GM03348 (cell line): ENCODE measurements at regions not wholly inside any gene's neighbourhood (a gene's known extent, or its start where the extent isn't known, plus 50 kb on each side); places are given as distances from the start of the nearest gene placed in this dataset.

Experiments
- DNase-seq: peaks from one replicate; pipeline ENCODE4 v3.0.0; 2012; ENCODE audit warnings: low spot score

DNA sequence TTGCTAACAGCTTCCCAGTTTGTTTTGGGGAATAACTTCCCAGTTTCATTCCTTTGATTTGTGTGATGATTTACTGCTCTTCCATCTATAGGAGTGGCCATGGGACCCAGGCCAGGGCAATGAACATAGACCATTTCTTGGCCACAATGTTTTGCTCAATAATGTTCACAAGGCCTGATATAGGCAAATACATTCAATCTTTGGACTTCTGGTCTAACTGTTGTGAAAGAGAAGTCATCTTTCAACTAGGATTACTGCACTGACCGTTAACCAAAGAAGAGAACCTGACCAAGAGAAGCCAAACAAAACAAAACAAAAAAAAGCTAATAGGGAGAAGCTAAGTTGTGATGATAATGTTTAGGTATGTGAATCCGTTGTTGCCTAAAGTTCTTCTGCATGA, 221.8 kb upstream of the SUCLG2 start:
- DNase-seq = no peak

DNA sequence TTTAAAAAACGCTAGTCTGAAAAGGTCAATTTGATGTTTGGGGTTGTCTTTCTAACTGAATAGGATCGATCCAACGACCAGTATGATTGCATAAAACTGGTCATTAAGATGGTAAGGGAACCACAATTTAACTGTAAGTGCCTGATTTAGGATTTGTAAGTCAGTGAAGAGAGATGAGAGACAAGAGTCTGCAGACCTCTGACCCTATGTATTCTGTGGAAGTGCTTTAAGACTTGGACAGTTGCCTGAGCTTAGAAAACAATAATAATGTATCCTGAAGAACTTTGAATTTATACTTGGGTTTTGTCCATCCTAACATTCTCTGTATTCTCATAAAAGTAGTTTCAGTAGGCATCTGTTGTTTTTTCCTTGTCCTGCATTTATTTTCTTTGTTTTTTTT, 221.4 kb upstream of the SUCLG2 start:
- no peak for DNase-seq

DNA sequence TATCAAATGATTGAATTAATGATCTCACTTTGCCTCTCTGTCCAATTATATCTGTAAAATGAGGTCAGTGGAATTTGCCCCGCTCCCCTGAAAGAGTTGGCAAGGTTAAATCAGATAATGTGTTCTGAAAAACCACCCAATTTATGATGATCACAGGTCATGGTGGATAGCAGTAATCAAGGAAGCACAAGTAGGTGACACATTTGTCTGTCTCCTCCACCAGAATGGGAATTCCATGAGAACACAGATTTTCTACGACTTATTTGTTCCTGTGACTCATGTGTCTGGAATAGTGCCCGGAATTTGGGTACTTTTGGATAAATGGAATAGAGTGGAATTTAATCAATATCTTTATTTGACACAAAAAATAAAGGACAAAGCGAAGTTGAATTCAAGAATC, 220.9 kb upstream of the SUCLG2 start:
- DNase-seq = no peak

DNA sequence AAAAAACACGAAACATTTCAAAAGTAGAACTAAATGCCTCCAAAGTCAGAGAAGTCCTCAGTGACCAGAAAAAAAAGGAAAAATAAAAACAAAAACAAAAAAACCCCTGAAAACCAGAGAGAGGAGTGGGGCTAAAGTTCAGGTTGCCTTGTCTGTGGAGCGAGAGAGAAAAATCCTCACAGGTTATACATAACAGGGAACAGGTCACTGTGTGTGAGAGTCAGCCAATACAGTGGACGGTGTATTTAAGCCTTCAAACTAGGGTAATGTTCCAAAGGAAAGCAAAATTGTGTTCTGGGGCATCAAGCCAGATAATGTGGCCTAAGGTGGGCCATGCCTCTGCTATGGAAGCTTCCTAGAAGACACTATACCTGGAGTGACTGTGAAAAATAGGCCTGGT, 216.1 kb upstream of the SUCLG2 start:
- no peak for DNase-seq

DNA sequence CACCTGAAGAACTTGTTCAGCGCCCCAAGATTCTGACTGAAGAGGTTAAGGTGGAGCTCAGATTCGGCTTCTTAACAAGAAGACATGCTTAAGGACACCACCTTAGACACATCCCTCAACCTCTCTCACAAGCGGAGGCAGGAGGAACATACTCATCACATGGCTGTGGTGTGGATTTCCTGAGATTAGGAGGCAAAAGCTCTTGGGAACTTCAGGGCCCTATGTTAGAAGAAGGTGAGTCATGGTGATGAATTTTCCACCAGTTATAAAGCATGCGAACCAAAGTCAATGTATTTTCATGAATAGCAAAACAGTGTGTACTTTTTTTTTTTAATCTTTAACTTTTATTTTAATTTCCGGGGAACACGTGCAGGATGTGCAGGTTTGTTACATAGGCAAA, 212.2 kb upstream of the SUCLG2 start:
- DNase-seq = no peak

DNA sequence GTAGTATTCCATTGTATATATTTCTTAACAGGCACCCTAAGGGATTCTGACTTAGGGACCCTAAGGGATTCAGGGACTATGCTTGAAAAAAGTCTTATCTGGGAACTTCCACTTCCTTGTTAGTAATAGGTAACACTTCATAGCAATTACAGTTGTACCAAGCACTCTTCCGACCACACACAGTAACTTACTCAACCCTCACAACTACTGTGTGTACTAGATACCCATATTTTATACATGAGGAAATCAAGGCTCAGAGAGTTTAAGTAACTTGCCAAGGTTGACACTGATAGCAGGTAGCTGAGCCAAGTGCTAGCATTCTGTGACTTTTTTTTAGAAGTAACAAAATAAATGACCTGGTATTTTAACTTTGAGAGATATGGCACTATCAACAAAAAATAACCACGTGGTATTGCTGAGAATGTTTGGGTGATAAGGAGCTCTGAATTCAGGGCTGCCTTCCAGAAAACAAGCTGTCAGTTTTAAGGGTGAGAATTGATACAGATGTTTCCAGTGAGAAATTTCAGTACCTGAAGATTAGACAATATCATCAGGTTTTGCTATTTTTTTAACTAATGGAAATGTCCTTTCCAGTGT, 210.3 kb upstream of the SUCLG2 start:
- no peak for DNase-seq

DNA sequence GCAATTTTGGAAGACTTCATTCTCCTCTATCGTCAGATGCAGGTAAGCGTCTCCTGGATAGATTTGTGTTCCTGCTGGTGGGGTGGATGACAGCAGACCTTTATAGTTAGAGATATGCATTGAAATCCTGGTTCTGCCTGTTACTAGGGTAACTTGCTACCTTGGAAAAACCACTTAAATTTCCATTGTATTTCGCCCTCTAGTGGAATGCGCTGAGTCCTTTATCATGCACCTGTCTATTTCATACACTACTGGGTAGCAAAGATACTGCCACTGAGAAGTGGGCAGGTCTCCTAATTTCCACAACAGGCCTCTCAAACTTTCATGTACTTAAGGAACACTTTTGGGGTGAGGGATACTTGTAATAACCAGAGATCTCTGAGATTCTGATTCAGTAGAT, 209.5 kb upstream of the SUCLG2 start:
- DNase-seq = no peak

DNA sequence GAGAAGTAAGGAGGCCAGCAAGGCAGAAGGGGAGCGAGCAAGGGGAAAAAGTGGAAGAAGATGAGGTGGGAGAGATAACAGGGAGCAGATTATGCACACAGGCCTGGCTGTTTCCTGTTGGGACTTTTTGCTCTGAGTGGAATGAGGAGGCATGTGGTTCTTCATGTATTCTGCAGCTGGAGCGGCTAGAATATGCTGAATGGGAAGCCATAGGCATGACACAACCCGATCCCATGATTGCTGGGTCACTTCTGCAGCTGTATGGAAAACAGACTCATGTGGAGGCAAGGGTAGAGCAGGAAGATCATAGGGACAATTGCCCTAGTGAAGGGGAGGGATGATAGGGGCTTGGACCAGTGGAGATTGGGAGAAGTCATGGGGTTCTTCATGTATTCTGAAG, 206.0 kb upstream of the SUCLG2 start:
- no peak for DNase-seq

DNA sequence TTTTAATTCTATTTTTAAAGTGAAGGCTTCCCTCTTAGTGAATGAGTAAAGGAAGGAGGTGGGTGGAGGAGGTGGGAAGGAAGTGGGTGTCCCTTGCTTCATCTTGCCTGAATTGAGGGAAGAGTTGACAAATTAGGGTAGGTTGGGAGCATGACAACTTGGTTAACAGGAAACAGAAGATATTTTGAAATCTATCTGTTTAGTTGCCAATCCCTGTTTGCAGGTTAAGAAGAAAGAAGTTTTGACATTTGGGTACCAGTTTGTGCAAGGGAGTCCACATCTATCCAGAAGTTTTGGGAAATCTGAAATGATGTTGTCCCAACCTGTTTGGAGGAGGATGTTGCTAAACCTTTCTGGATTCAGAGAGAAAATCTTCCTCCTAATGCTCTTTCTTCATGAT, 204.1 kb upstream of the SUCLG2 start:
- DNase-seq = no peak

DNA sequence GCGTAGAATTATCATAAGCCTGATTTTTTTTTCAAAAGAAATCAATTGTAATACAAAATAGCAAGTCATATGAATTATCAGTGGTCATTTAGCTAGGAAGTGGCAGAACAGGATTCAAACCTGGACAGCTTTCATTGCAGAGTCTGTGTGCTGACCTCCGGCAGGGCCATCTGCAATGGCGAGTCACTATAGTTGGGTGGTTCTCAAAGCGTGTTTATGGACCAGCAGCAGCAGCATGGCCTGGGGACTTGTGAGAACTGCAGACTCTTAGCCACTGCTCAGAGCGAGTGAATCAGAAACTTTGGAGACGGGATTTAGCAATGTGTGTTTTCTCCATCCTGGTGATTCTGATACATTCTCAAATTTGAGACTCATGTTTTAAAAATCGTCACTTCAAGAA, 202.3 kb upstream of the SUCLG2 start:
- no peak for DNase-seq

DNA sequence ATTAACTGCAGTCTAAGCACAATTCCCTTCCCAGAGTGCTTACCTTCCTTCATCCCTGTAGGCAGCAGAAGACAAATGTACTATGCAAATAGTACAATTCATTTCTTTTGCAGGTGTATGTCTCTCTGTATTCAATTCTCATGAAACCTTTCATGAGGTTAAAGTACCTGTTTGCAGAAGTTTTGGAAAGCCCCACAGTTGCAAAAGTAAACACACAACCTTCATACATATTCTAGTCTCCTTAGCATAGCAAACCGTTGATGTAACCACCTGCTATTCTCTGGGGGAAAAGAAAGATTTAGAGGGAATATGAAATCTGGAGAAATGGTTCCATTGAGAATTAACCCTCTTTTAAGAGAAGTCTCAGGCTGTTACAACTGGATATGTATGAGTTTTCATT, 200.3 kb upstream of the SUCLG2 start:
- no peak for DNase-seq

DNA sequence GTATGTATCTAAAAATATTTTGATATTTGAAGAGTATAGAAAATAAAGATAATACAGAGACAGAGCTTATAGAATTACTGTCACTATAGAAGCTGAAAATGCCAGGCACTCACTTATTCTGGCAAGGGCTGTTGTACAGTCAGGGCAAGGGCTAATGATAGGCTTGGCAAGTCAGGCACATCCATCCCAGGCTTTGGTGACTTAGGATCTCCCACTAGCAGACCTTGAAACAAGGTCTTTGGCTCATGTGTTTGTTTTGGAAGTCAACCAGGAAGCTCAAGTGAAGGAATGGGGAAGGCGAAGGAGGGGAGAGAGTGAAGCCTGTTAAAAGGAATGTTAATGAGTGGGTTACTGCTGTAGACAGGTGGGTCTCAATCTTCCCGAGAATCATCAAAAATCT, 199.1 kb upstream of the SUCLG2 start:
- no peak for DNase-seq

DNA sequence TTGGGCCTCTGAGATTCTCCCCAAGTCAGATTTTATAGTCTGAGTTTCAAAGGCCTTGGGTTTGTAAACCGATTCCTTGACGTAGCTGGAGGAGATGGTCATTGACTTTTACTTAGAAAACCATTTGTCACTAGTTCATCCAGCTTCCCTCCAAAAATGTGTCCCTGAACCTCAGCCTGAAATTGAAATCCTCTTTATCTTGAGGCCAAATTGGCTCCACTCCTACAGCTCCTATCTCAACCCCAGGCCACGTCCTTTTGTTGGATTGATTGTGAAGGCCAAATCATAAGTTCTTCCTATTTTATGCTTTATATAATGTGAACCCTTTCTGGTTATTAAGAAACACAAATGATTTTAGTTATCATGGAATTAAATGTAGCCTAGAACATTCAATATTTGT, 193.9 kb upstream of the SUCLG2 start:
- DNase-seq = no peak

DNA sequence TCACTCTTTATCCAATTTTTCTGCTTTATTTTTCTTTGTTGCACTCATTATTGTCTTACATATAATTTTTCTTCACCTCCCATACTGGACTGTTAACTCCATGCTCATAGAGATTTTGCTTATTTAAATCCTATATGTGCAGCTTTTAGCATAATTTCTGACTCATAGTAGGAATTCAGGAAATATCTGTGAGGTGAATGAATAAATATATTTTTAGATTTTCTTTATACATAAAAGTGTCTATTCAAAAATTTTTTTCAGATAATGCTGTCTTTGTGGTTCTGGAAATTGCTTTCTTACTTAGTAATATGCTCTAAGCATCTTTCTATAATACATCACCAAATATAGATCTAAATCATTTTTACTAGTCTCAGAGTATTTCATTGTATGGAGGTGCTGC, 191.8 kb upstream of the SUCLG2 start:
- no peak for DNase-seq

DNA sequence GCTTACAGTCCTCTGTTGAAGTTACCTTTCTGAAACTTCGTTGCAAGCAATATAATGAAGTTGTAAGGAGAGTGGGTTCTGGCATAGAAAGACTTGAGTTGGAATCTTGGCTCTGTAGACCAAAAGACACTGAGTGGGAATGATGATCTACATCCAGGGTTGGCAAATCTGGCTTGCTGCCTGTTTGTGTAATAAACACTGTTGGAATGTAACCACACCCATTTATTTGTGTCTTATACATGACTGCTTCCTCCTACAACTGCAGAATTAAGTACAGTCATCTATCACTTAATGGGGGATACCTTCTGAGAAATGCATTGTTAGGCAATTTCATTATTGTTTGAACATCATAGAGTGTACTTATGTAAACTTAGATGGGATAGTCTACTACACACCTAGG, 178.4 kb upstream of the SUCLG2 start:
- no peak for DNase-seq

DNA sequence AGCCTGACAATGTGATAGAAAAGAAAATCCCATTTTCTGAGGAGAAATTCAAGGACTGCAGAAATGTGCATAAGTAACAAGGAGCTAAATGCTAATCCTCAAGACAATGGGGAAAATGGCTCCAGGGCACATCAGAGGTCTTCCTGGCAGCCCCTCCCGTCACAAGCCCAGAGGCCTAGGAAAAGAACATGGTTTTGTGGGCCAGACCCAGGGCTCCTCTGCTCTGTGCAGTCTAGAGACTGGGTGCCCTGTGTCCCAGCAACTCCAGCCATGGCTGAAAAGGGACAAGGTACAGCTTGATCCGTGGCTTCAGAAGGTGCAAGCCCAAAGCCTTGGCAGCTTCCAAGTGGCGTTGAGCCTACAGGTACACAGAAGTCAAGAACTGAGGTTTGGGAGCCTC, 176.8 kb upstream of the SUCLG2 start:
- DNase-seq = no peak

DNA sequence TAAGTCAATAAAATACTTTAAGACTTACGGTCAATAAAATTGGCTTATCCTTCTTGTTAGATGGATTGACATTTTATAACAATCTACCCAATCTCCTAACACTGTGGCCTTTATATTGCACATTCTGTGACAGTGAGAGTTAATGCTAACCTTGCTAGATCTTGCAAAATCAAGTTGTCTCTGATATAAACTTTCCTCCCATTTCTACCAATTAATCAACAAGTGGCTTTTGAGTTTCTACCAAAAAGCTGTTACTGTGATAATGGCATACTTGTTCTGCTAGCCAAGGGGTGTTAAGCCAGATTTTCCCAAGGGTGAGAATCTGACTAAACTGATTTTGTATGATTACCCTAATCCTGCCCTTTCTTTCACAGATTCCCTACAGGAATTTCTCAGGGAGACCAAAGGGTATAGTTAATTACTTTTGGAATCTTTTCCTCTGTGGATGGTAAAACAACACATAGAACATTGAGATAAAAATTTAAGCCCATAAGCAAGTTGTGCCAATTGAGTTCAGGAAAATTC, 174.1 kb upstream of the SUCLG2 start:
- DNase-seq = no peak

DNA sequence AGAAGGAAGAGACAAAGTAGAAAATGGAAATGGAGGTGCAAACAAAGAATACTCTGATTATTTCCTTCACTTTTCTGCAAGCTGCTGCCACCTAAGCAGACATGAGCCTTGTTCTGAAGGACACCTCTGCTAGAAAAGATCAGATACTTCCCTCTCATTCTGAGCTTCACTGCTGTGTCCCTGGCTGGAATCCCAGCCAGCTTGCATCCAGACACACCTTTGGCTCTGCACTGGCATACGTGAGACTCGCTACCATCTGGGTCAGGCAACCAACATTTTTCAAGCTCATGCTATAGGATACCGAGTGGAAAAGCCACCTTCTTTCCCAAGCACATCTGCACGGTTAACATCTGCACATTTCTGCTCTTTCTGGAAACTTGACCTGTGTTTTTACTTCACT, 166.7 kb upstream of the SUCLG2 start:
- DNase-seq = no peak

DNA sequence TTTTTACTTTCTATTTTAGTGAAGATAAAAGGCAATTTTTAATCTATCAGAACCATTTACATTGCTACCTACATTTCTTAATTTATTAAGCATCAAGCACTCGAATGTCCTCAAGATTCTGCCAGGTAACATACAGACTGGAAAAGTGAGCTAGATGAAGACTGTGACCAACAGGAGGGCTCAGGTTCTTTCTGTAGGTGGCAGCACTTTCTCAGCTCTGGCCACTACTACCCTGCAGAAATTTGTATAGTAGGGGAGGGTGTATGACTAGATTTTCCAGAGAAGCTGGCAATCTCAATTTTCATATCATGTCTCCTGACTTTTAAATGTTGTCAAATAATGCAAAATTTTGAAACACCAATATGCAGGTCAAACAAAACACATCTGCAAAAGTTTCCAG, 165.0 kb upstream of the SUCLG2 start:
- no peak for DNase-seq

DNA sequence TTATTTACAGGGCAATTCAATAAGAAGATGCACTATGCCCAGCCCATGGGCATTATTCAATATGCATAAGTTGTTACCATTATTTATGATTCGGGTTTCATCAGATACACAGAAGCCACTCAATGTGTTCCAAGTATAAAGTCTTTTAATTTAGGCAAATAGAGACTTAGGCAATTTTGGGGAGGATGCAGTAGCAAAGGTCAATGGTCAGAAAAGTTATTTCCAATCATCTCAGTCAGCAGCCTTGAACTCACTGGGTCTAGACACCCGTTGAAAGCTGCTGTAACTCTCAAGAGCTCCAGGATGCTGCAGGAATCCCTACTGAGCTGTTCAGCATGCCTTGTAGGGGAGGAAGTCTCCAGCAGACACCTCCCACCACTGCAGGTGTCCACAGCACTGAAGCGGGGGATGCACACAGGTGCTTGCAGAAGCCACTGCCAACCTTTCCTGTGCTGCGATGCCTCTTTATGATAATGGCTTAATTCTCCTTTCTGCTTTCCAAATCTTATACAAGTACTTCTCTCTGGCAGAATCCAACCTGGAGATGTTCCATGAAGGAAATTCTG, 155.0 kb upstream of the SUCLG2 start:
- DNase-seq = no peak

DNA sequence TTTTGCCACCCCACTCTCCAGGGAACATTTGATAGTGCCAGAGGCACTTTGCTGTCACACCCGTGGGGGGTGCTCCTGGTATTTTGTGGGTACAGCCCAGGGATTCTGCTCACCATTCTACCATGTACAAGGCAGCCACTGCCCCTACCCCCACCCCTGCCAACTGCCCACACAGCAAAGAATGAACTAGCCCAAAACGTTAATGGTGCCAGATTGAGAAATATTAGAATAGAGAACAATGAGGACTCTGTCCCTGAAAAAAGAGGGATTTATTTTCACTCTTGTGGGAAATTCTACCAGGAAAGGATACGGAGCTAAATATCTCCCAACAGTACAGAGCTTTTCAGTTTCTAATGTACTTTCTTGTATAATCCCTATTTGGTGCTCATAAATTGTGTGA, 154.5 kb upstream of the SUCLG2 start:
- DNase-seq = no peak

DNA sequence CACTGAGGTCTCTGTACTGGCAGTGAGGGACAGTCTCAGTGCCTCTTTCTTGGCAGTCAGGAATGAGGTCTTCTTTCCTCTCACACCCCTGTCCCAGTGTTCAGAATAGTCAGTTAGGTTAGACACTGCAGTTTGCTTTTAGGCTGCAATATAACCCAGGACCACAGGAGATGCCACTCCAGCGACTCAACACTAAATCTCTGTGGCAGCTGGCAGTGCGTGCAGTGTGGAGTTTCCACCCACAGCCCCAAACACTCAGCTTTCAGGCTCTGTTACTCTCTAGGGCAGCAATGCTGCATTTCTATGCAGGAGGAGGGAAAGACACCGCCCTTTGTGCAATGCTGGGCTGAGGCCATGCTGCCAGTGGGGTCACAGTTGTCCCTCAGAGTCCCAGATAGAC, 150.2 kb upstream of the SUCLG2 start:
- DNase-seq = no peak

DNA sequence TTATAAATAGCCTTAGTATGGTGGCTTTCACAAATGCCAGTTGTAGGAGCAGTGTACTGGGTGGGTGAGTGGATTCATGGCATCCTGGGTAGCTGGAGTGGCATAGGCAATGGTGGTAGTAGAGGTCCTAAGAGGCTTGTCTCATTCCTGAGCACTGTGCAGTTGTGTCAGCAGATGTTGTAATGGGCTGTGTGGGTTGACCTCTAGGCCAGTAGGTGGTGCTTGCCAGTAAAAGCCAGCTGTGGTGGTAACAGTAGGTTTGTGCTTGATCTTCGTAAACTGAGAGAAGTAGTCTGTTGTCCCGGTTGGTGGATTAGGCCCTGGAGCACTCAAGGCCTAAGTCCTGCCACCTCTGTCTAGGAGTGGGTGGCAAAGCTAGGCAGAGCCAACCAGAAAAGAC, 149.7 kb upstream of the SUCLG2 start:
- DNase-seq = no peak

DNA sequence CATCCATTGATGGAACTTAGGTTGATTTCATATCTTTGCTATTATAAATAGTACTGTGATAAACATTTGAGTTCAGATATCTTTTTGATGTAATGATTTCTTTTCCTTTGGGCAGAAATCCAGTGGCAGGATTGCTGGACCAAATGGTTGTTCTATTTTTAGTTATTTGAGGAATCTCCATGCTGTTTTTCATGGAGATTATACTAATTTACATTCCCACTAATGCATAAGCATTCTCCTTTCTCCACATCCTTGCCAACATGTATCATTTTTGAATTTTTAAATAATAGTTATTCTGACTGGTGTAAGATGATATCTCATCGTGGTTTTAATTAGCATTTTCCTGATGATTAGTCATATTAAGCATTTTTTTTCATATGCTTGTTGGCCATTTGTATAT, 144.0 kb upstream of the SUCLG2 start:
- DNase-seq = no peak

DNA sequence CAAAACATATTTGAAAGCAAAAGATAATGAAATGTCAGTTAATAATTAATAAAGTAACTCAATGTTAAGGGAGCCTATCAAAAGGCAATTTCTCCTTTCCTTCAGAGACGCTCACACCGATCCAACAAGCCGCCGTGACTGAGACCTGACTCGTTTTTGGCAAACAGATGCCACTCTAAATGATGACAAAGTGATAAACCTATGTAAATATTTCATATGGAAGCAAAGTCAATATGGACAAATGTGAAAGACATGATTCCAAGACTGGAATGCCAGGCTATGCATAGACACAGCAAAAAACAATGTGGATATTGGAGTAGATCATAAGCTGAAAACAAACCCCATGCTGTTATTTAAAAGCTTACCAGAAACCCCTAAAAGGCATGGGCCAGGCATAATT, 137.2 kb upstream of the SUCLG2 start:
- no peak for DNase-seq
